ENCODE measurements at regions not wholly inside any gene's neighbourhood (a gene's known extent, or its start where the extent isn't known, plus 50 kb on each side); places are given as distances from the start of the nearest gene placed in this dataset.

DNA sequence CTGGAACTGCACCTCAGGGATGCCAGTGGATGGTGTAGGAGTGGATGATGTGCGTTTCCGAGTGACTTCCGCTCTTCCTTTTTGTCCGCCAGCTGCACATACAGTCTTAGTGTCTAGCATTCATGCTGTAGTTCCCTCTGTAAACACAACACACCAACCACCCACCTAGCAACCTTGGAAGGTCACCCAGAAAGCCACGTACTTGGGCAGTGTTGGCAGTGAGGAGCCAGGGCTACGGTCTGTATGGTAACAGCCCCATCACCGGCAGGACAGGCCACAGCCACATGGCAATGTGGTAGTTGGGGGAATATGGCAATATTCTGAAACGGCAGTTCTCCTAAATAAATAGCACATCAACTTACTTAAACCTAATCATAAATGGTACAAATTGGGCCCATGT, 613.5 kb upstream of the MGMT start:
- H3K27me3 Mint-ChIP-seq, result no peaks in the 10 kb centered on the region
- no peaks in the 10 kb centered on the region for H3K4me1 Mint-ChIP-seq
- no peak overlapping the region for H3K27ac Mint-ChIP-seq
- ChIA-PET POLR2A (no interaction called here), CTCF (no interaction called here)
- no peaks in the 10 kb centered on the region for H3K9me3 Mint-ChIP-seq
- DNase-seq, result no peak
- H3K4me3 Mint-ChIP-seq, result no peak overlapping the region
- H3K36me3 Mint-ChIP-seq (ENCODE audit: low read depth), result no peaks in the 10 kb centered on the region

DNA sequence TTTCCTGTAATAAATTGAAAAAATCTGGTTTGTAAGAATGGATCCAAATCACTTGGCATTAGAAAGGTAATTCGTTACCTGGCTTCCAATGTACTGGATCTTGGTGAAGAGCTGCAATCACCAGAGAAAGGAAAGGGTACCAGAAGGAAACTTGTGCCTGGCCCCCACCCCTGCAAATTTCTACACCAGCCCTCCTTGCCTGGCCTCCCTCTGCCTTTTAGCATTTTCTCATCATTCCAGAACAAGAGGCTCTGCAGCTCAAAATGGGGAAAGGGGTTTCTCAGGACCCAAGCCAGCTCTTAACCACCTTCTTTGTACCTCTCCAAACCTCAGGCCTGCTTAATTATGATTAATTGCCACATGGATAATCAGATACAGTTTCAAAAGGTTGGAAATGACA, 612.8 kb upstream of the MGMT start:
- DNase-seq, result no peak
- Mint-ChIP-seq H3K27me3 (no peaks in the 10 kb centered on the region), H3K4me3 (no peak overlapping the region), H3K9me3 (no peaks in the 10 kb centered on the region), H3K27ac (no peak overlapping the region), H3K4me1 (no peaks in the 10 kb centered on the region), H3K36me3 (ENCODE audit: low read depth) (no peaks in the 10 kb centered on the region)
- CTCF ChIA-PET, result no interaction called here
- POLR2A ChIA-PET, result no interaction called here

GRCh38 chr10:128854963-128855362, 612.1 kb upstream of the MGMT start:
- no peaks in the 10 kb centered on the region for H3K36me3 Mint-ChIP-seq (ENCODE audit: low read depth)
- DNase-seq, result no peak
- POLR2A ChIA-PET, result no interaction called here
- H3K9me3 Mint-ChIP-seq, result no peaks in the 10 kb centered on the region
- no peaks in the 10 kb centered on the region for H3K4me1 Mint-ChIP-seq
- CTCF ChIA-PET, result no interaction called here
- H3K27ac Mint-ChIP-seq, result no peak overlapping the region
- H3K27me3 Mint-ChIP-seq, result no peaks in the 10 kb centered on the region
- no peak overlapping the region for H3K4me3 Mint-ChIP-seq

DNA sequence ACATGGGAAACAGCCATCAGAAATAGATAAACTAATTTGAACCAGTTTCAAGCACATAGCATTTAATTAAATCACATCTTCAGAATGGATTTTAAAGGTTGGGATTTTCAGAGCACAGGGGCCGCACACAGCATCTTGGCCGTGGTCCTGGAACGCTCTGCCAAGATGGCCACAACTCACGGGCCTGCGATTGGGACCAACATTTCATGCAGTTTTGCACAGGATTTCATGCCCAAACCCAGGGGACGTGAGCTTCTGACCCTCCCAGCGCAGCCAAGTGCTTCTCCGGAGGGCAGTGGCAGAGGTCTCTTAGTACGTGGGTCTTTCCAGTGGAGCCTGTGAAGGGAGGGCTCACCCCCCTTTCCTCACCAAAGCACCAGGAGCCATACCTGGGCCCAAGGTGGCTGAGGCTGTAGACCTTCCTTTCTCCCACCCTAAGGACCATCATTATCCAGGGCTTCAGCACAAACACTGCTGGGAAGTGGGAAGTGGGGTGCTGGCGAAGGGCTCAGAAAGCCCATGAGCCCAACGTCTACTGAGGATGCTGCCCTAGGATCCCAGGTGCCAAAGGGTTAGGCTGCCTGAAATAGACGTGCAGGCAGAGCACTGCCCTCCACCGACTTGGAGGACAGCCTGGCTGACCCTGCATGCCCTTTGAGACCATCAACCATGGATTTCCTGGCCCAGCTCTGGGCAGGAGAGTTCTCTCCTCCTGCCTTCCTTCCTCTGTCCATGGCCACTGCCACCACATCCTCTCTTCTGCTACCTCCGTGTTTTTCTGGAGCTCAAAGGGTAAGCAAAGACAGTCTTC, 611.2 kb upstream of the MGMT start:
- ChIA-PET POLR2A (no interaction called here), CTCF (no interaction called here)
- DNase-seq, result no peak
- H3K27ac Mint-ChIP-seq, result no peak overlapping the region
- H3K4me1 Mint-ChIP-seq, result no peaks in the 10 kb centered on the region
- no peaks in the 10 kb centered on the region for H3K36me3 Mint-ChIP-seq (ENCODE audit: low read depth)
- no peaks in the 10 kb centered on the region for H3K9me3 Mint-ChIP-seq
- H3K4me3 Mint-ChIP-seq, result no peak overlapping the region
- H3K27me3 Mint-ChIP-seq, result no peaks in the 10 kb centered on the region

GRCh38 chr10:128859738-128860386, 607.2 kb upstream of the MGMT start:
- Mint-ChIP-seq H3K4me1 (no peaks in the 10 kb centered on the region), H3K36me3 (ENCODE audit: low read depth) (no peaks in the 10 kb centered on the region), H3K27me3 (no peaks in the 10 kb centered on the region), H3K4me3 (no peak overlapping the region), H3K9me3 (no peaks in the 10 kb centered on the region), H3K27ac (no peak overlapping the region)
- ChIA-PET CTCF (interaction anchor here (1.2 kb wide), 1 partner anchor 16 kb away, joined by 3 read pairs; no protein-coding TSS in a partner anchor), POLR2A (no interaction called here)
- DNase-seq, result no peak

DNA sequence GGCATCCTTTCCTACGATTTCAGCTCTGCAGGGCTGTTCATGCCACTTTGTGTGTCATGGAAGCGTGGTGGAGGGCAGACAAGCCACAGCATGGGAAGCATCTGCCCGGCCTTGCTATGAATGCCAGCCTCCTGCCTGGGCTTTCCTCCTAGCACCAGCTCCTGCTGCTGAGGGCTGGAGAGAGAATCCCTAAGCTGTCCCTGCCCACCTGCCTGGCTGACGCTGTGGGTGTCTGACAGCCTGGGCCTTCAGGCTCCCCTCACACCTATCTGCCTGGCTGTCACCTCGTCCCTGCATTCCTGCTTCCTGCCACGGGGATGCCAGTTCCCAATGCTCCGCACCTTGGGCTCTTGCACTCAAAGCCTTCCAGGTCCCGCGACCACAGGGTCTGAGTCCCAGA, 606.5 kb upstream of the MGMT start:
- Mint-ChIP-seq H3K36me3 (ENCODE audit: low read depth) (no peaks in the 10 kb centered on the region), H3K27ac (no peak overlapping the region), H3K27me3 (no peaks in the 10 kb centered on the region), H3K4me1 (no peaks in the 10 kb centered on the region), H3K4me3 (no peak overlapping the region), H3K9me3 (no peaks in the 10 kb centered on the region)
- no peak for DNase-seq
- ChIA-PET POLR2A (no interaction called here), CTCF (no interaction called here)

DNA sequence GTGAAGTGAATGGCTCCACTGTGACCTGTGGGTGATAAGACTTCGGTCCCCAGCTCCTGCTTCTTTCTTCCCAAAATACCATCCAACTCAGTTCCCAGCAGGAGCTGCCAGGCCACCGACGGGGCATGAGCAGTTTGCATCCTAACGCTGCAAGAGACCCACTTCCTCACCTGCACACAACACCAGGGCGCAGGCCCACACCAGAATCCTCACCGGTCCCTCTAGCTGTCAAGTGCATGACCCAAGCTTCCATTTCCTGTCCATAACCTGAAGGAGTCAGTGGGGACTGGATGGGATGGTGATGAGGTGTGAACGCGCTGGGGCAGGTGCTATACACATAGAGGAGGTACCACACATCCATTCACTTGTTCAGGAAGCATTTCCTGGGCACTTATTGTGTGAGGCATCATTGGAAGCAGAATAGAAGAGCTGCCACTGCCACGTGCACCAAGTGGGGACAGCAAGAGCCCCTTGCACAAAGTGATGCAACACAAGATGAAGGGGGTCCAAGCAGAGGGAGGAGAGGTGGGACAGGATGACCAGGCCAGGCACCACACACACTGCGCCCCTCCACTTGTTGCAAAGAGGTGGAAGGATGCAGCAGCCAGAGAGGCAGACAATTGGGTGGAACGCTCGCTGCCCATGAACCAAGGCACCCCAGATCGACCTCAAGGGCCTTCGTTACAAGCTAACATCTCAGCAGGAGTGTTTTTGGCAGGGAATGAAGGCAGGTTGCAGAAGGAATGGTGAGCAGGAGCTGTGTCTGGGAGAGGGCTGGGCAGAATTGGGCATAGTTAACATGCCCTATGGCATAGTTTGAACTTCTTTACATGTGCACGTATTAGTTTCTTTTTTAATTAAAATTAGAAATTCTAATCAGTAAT, 605.8 kb upstream of the MGMT start:
- Mint-ChIP-seq H3K27ac (no peak overlapping the region), H3K27me3 (no peaks in the 10 kb centered on the region), H3K36me3 (ENCODE audit: low read depth) (no peaks in the 10 kb centered on the region), H3K9me3 (no peaks in the 10 kb centered on the region), H3K4me1 (no peaks in the 10 kb centered on the region), H3K4me3 (no peak overlapping the region)
- POLR2A ChIA-PET, result no interaction called here
- DNase-seq, result no peak
- CTCF ChIA-PET, result no interaction called here

DNA sequence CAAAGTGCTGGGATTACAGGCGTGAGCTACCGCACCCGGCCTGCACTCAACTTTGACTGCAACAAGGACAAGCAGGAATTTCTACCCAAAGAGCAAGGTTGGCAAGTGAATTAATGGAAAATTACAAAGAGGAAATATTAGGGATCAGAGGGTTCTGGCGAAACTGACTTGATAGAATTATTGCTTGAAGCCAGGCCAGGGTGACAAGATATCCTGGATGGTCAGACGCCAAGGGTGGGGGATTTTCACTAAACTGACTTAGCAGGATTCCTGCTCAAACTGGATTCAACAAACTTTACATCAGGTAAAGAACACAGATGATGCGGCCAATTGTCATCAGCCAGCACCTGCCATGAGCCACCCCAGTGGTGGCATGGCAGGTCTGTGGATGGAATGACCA, 603.6 kb upstream of the MGMT start:
- no peaks in the 10 kb centered on the region for H3K4me1 Mint-ChIP-seq
- POLR2A ChIA-PET, result no interaction called here
- H3K27me3 Mint-ChIP-seq, result no peaks in the 10 kb centered on the region
- H3K27ac Mint-ChIP-seq, result no peak overlapping the region
- CTCF ChIA-PET, result no interaction called here
- no peaks in the 10 kb centered on the region for H3K36me3 Mint-ChIP-seq (ENCODE audit: low read depth)
- no peak overlapping the region for H3K4me3 Mint-ChIP-seq
- no peak for DNase-seq
- H3K9me3 Mint-ChIP-seq, result no peaks in the 10 kb centered on the region

- POLR2A ChIA-PET, result no interaction called here
- Mint-ChIP-seq H3K4me3 (no peak overlapping the region), H3K27me3 (no peaks in the 10 kb centered on the region), H3K9me3 (no peaks in the 10 kb centered on the region), H3K4me1 (no peaks in the 10 kb centered on the region), H3K27ac (no peak overlapping the region), H3K36me3 (ENCODE audit: low read depth) (no peaks in the 10 kb centered on the region)
- CTCF ChIA-PET, result no interaction called here
- no peak for DNase-seq
Observed at GRCh38 chr10:128863823-128864405, 603.1 kb upstream of the MGMT start.

- Mint-ChIP-seq H3K9me3 (no peaks in the 10 kb centered on the region), H3K27ac (no peak overlapping the region), H3K27me3 (no peaks in the 10 kb centered on the region), H3K4me3 (no peak overlapping the region), H3K4me1 (no peaks in the 10 kb centered on the region), H3K36me3 (ENCODE audit: low read depth) (no peaks in the 10 kb centered on the region)
- CTCF ChIA-PET, result no interaction called here
- DNase-seq, result no peak
- POLR2A ChIA-PET, result no interaction called here
Observed at GRCh38 chr10:128864554-128865295, 602.3 kb upstream of the MGMT start.

GRCh38 chr10:128865436-128866195, 601.4 kb upstream of the MGMT start:
- DNase-seq, result no peak
- Mint-ChIP-seq H3K9me3 (no peaks in the 10 kb centered on the region), H3K4me1 (no peaks in the 10 kb centered on the region), H3K27ac (no peak overlapping the region), H3K27me3 (no peaks in the 10 kb centered on the region), H3K4me3 (no peak overlapping the region), H3K36me3 (ENCODE audit: low read depth) (no peaks in the 10 kb centered on the region)
- POLR2A ChIA-PET, result no interaction called here
- CTCF ChIA-PET, result no interaction called here

DNA sequence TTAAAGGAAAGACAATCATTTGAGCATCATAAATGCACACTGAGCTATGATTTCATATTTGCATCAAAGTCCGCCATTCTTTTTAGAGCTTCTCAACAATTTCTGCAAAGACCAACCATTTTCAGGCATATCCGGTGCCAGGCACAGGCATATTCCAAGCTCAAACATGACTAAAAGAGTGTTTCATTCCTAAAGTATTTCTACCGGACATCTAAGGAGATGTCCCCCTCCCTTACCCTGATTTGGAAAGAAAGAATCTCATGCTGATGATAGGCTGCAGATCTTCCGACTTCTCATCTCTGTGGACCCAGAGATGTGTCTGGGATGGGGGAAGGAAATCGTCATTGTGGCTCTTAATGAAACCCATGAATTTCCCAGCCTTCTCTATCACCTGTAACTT, 600.5 kb upstream of the MGMT start:
- H3K9me3 Mint-ChIP-seq, result no peaks in the 10 kb centered on the region
- H3K27me3 Mint-ChIP-seq, result no peaks in the 10 kb centered on the region
- CTCF ChIA-PET, result no interaction called here
- H3K4me1 Mint-ChIP-seq, result no peaks in the 10 kb centered on the region
- no peak for DNase-seq
- no peak overlapping the region for H3K4me3 Mint-ChIP-seq
- no peaks in the 10 kb centered on the region for H3K36me3 Mint-ChIP-seq (ENCODE audit: low read depth)
- POLR2A ChIA-PET, result no interaction called here
- H3K27ac Mint-ChIP-seq, result no peak overlapping the region
